SK-N-SH (cell line): ENCODE measurements at regions not wholly inside any gene's neighbourhood (a gene's known extent, or its start where the extent isn't known, plus 50 kb on each side); places are given as distances from the start of the nearest gene placed in this dataset.

Source experiments
- CTCF ChIA-PET: fragments of 300-600, 350-600 bp; formaldehyde crosslinking; extraction: SDS; loops from one replicate; lab custom pipeline; 2021; lab: Yijun Ruan, JAX
- POLR2A ChIA-PET: fragments of 350-600 bp; sonication (Branson Sonifier 250); formaldehyde crosslinking; extraction: SDS; loops from one replicate; lab custom pipeline; 2020; ENCODE audit warnings: antibody characterized with exemption, inconsistent platforms; lab: Yijun Ruan, JAX
- DNase-seq: peaks from one replicate; pipeline ENCODE4 v3.0.0; 2012
- H2AFZ ChIP-seq: fragments of 200-600 bp; sonication (generic); 2 replicates; pipeline ENCODE4 v1.8.1; 2016; ENCODE audit warnings: antibody characterized with exemption, mild to moderate bottlenecking, low read depth
- H3F3A ChIP-seq: fragments of 200-600 bp; sonication (generic); replicated peaks from 2 replicates; pipeline ENCODE3; 2016; ENCODE audit warnings: antibody characterized with exemption, mild to moderate bottlenecking; ENCODE audit not compliant: insufficient read depth
- H3K27ac ChIP-seq, 2 experiments: fragments of 200-500 bp in 1 of 2; fragments of 200-600 bp in 1 of 2; sonication (Bioruptor generic) in 1 of 2; sonication (generic), shearing (Covaris generic) in 1 of 2; 2 replicates each; pipeline versions ENCODE4 v1.5.1 to v1.6.1; 2014 to 2016; ENCODE audit warnings: low read depth in 2 of 2, inconsistent platforms in 1 of 2, low read length in 1 of 2, mild to moderate bottlenecking in 1 of 2, mixed read lengths in 1 of 2
- H3K27me3 ChIP-seq: fragments of 200-600 bp; sonication (generic), shearing (Covaris generic); 2 replicates; pipeline ENCODE4 v1.6.1; 2016; ENCODE audit warnings: mixed run types; ENCODE audit not compliant: insufficient read depth
- H3K36me3 ChIP-seq, 2 experiments: fragments of 200-500 bp in 1 of 2; fragments of 200-600 bp in 1 of 2; sonication (Bioruptor generic) in 1 of 2; sonication (generic) in 1 of 2; replicated peaks in 1 of 2; 2 replicates each; pipeline versions ENCODE3 to v1.5.1; 2014 to 2016; ENCODE audit warnings: low read length in 1 of 2, mild to moderate bottlenecking in 1 of 2; ENCODE audit not compliant: insufficient read depth in 2 of 2, control insufficient read depth in 1 of 2
- H3K4me1 ChIP-seq, 2 experiments: fragments of 200-500 bp in 1 of 2; fragments of 200-600 bp in 1 of 2; sonication (Bioruptor generic) in 1 of 2; sonication (generic), shearing (Covaris generic) in 1 of 2; 2 replicates each; pipeline versions ENCODE4 v1.5.1 to v1.6.1; 2014 to 2016; ENCODE audit warnings: low read depth in 1 of 2, low read length in 1 of 2, mixed run types in 1 of 2; ENCODE audit not compliant: insufficient read depth in 2 of 2, control insufficient read depth in 1 of 2
- H3K4me2 ChIP-seq: fragments of 200-600 bp; sonication (generic), shearing (Covaris generic); 2 replicates; pipeline ENCODE4 v1.6.1; 2017; ENCODE audit warnings: mixed run types
- H3K4me3 ChIP-seq, 2 experiments: fragments of 200-500 bp in 1 of 2; fragments of 200-600 bp in 1 of 2; sonication (Bioruptor generic) in 1 of 2; sonication (generic), shearing (Covaris generic) in 1 of 2; 2 replicates each; pipeline versions ENCODE4 v1.5.1 to v1.8.1; 2014 to 2016; ENCODE audit warnings: low read depth in 2 of 2, inconsistent platforms in 1 of 2, low read length in 1 of 2, mild to moderate bottlenecking in 1 of 2, mixed read lengths in 1 of 2, moderate library complexity in 1 of 2
- H3K79me2 ChIP-seq: fragments of 200-600 bp; sonication (generic); 2 replicates; pipeline ENCODE4 v1.8.1; 2017; ENCODE audit warnings: mild to moderate bottlenecking; ENCODE audit not compliant: insufficient read depth
- H3K9ac ChIP-seq: fragments of 200-600 bp; sonication (generic); 2 replicates; pipeline ENCODE4 v1.6.1; 2017; ENCODE audit warnings: mixed run types
- H3K9me2 ChIP-seq: fragments of 200-600 bp; sonication (generic); 2 replicates; pipeline ENCODE4 v1.6.1; 2017; ENCODE audit warnings: mixed run types
- H3K9me3 ChIP-seq: fragments of 200-600 bp; sonication (generic); 2 replicates; pipeline ENCODE4 v1.6.1; 2017; ENCODE audit warnings: mixed run types, mild to moderate bottlenecking, moderate library complexity
- H4K20me1 ChIP-seq: fragments of 200-600 bp; sonication (generic); 2 replicates; pipeline ENCODE4 v1.6.1; 2017; ENCODE audit warnings: mild to moderate bottlenecking, mixed run types; ENCODE audit not compliant: insufficient read depth
- ELF1 ChIP-seq: IDR thresholded peaks from 2 replicates; pipeline ENCODE4 v1.4.0; 2012
- EP300 ChIP-seq, 2 experiments: IDR thresholded peaks; 2 replicates each; pipeline versions ENCODE4 v1.4.0 to v1.6.1; 2012; ENCODE audit warnings: borderline replicate concordance in 1 of 2, low read depth in 1 of 2, low read length in 1 of 2
- EZH2phosphoT487 ChIP-seq: fragments of 200-600 bp; sonication (generic); IDR thresholded peaks from 2 replicates; pipeline ENCODE4 v1.6.1; 2017; ENCODE audit warnings: low read depth, mixed run types, mild to moderate bottlenecking, antibody characterized with exemption, moderate library complexity, borderline replicate concordance
- FOSL2 ChIP-seq: IDR thresholded peaks from 2 replicates; pipeline ENCODE4 v1.4.0; 2012; ENCODE audit warnings: low read depth, mild to moderate bottlenecking, moderate library complexity, borderline replicate concordance
- MEF2A ChIP-seq: IDR thresholded peaks from 2 replicates; pipeline ENCODE4 v1.4.0; 2012; ENCODE audit warnings: low read depth, borderline replicate concordance
- SIN3A ChIP-seq: IDR thresholded peaks from 2 replicates; pipeline ENCODE4 v1.6.1; 2012; ENCODE audit warnings: low read depth, mild to moderate bottlenecking, low read length, moderate library complexity, borderline replicate concordance
- SMC3 ChIP-seq: IDR thresholded peaks from 2 replicates; pipeline ENCODE4 v1.6.1; 2012; ENCODE audit warnings: low read depth, low read length, improper control_type of control experiment
- TCF12 ChIP-seq: IDR thresholded peaks from 2 replicates; pipeline ENCODE4 v1.4.0; 2012
- TEAD4 ChIP-seq: IDR thresholded peaks from 2 replicates; pipeline ENCODE4 v1.4.0; 2012; ENCODE audit warnings: mild to moderate bottlenecking, borderline replicate concordance; ENCODE audit not compliant: insufficient read depth
- YY1 ChIP-seq: IDR thresholded peaks from 2 replicates; pipeline ENCODE4 v1.4.0; 2012; ENCODE audit warnings: low read depth, mild to moderate bottlenecking
- WGBS: methylation state at CpG from one replicate; pipeline ENCODE4 v1.1.6; 2017; ENCODE audit warnings: low lambda C conversion rate; 5-methylcytosine and 5-hydroxymethylcytosine counted together
- TF ChIP-seq, protein P1 (sequence below): IDR thresholded peaks from 2 replicates; pipeline ENCODE4 v1.4.0; 2012; ENCODE audit warnings: low read depth, borderline replicate concordance
- TF ChIP-seq, protein P2 (sequence below): IDR thresholded peaks from 2 replicates; pipeline ENCODE4 v1.6.1; 2012; ENCODE audit warnings: mild to moderate bottlenecking, low read depth, low read length, moderate library complexity

- ChIA-PET CTCF (interaction anchor here (0.8 kb wide), 1 partner anchor 97 kb away, joined by 3 read pairs; no protein-coding TSS in a partner anchor), POLR2A (no interaction called here)
- 24% methylated on average over 3 of the region's 3 CpGs for WGBS
Measured at GRCh38 chr5:155069961-155070360, 56.4 kb downstream of the KIF4B start.

GRCh38 chr5:155070781-155071180 lies 57.2 kb downstream of the KIF4B start:
- ChIA-PET POLR2A (no interaction called here), CTCF (no interaction called here)
- no peak overlapping the region for H3K4me3 ChIP-seq
- TF ChIP-seq YY1 = no peak
- no peak for TF ChIP-seq MEF2A
- TF ChIP-seq EP300 (IDR thresholded peaks at IDR 0.05; ENCODE audit: borderline replicate concordance in 1 of 2, low read depth in 1 of 2, low read length in 1 of 2) = no peak
- no peak for TF ChIP-seq FOSL2
- no peak for TF ChIP-seq TCF12
- TF ChIP-seq SIN3A = no peak
- TF ChIP-seq, protein P1, sequence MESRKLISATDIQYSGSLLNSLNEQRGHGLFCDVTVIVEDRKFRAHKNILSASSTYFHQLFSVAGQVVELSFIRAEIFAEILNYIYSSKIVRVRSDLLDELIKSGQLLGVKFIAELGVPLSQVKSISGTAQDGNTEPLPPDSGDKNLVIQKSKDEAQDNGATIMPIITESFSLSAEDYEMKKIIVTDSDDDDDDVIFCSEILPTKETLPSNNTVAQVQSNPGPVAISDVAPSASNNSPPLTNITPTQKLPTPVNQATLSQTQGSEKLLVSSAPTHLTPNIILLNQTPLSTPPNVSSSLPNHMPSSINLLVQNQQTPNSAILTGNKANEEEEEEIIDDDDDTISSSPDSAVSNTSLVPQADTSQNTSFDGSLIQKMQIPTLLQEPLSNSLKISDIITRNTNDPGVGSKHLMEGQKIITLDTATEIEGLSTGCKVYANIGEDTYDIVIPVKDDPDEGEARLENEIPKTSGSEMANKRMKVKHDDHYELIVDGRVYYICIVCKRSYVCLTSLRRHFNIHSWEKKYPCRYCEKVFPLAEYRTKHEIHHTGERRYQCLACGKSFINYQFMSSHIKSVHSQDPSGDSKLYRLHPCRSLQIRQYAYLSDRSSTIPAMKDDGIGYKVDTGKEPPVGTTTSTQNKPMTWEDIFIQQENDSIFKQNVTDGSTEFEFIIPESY = no peak
- no peaks in the 10 kb centered on the region for H3K36me3 ChIP-seq
- no peak overlapping the region for H3K27ac ChIP-seq
- H3K4me2 ChIP-seq = no peak overlapping the region
- no peaks in the 10 kb centered on the region for H3K9me2 ChIP-seq
- no peak overlapping the region for H2AFZ ChIP-seq
- no peak for DNase-seq
- no peaks in the 10 kb centered on the region for H4K20me1 ChIP-seq
- no peak overlapping the region for H3K9ac ChIP-seq
- H3K9me3 ChIP-seq = no peaks in the 10 kb centered on the region
- no peaks in the 10 kb centered on the region for H3K79me2 ChIP-seq
- no peaks in the 10 kb centered on the region for H3F3A ChIP-seq
- no peaks in the 10 kb centered on the region for H3K27me3 ChIP-seq
- H3K4me1 ChIP-seq = no peaks in the 10 kb centered on the region

More at GRCh38 chr5:155069961-155070360, 56.4 kb downstream of the KIF4B start:
- Histone ChIP-seq H3K79me2 (no peaks in the 10 kb centered on the region), H3K4me2 (no peak overlapping the region), H3K27me3 (no peaks in the 10 kb centered on the region), H3K36me3 (no peaks in the 10 kb centered on the region), H3K4me3 (no peak overlapping the region), H3K27ac (no peak overlapping the region), H3K9me3 (no peaks in the 10 kb centered on the region), H3K9me2 (no peaks in the 10 kb centered on the region), H3F3A (no peaks in the 10 kb centered on the region), H3K4me1 (no peaks in the 10 kb centered on the region), H4K20me1 (no peaks in the 10 kb centered on the region), H3K9ac (no peak overlapping the region), H2AFZ (no peak overlapping the region)
- TF ChIP-seq MEF2A (no peak), TEAD4 (no peak), SMC3 (no peak), EZH2phosphoT487 (no peak), ELF1 (no peak)
- TF ChIP-seq, protein P2, sequence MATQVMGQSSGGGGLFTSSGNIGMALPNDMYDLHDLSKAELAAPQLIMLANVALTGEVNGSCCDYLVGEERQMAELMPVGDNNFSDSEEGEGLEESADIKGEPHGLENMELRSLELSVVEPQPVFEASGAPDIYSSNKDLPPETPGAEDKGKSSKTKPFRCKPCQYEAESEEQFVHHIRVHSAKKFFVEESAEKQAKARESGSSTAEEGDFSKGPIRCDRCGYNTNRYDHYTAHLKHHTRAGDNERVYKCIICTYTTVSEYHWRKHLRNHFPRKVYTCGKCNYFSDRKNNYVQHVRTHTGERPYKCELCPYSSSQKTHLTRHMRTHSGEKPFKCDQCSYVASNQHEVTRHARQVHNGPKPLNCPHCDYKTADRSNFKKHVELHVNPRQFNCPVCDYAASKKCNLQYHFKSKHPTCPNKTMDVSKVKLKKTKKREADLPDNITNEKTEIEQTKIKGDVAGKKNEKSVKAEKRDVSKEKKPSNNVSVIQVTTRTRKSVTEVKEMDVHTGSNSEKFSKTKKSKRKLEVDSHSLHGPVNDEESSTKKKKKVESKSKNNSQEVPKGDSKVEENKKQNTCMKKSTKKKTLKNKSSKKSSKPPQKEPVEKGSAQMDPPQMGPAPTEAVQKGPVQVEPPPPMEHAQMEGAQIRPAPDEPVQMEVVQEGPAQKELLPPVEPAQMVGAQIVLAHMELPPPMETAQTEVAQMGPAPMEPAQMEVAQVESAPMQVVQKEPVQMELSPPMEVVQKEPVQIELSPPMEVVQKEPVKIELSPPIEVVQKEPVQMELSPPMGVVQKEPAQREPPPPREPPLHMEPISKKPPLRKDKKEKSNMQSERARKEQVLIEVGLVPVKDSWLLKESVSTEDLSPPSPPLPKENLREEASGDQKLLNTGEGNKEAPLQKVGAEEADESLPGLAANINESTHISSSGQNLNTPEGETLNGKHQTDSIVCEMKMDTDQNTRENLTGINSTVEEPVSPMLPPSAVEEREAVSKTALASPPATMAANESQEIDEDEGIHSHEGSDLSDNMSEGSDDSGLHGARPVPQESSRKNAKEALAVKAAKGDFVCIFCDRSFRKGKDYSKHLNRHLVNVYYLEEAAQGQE = no peak
- DNase-seq = no peak
